ENCODE measurements at regions not wholly inside any gene's neighbourhood (a gene's known extent, or its start where the extent isn't known, plus 50 kb on each side); places are given as distances from the start of the nearest gene placed in this dataset.

DNA sequence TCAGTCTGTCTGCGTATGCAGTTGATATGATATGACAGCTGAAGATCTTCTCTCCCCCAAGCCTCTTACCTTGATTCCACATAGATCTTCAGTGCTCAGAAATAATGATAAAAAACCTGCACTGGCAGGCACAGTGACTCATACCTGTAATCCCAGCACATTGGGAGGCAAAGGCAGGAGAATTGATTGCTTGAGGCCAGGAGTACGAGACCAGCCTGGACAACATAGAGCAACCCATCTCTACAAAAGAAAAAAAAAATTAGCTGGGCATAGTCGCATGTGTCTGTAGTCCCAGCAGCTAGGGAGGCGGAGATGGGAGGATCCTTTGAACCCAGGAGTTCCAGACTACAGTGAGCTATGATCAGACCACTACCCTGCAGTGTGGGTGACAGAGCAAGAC lies 551.0 kb upstream of the MIR17HG start:
- no peak overlapping the region for H3K4me3 ChIP-seq (ENCODE audit: insufficient read depth, low read length, poor library complexity, severe bottlenecking)
- no peaks in the 10 kb centered on the region for H4K20me1 ChIP-seq (ENCODE audit: low read depth, low read length)
- no peak overlapping the region for H3K27ac ChIP-seq (ENCODE audit: low read depth, low read length)
- H3K9me3 ChIP-seq (ENCODE audit: insufficient read depth, low read length) = no peaks in the 10 kb centered on the region
- no peak overlapping the region for H3K9ac ChIP-seq (ENCODE audit: low read length)
- H3K27me3 ChIP-seq (ENCODE audit: low read length) = no peaks in the 10 kb centered on the region
- no peaks in the 10 kb centered on the region for H3F3A ChIP-seq (ENCODE audit: insufficient read depth)
- H3K36me3 ChIP-seq (ENCODE audit: low read length) = no peaks in the 10 kb centered on the region
- no peak for TF ChIP-seq EZH2phosphoT487 (conservative IDR thresholded peaks at IDR 0.05; ENCODE audit: low read length)
- TF ChIP-seq, protein P1, sequence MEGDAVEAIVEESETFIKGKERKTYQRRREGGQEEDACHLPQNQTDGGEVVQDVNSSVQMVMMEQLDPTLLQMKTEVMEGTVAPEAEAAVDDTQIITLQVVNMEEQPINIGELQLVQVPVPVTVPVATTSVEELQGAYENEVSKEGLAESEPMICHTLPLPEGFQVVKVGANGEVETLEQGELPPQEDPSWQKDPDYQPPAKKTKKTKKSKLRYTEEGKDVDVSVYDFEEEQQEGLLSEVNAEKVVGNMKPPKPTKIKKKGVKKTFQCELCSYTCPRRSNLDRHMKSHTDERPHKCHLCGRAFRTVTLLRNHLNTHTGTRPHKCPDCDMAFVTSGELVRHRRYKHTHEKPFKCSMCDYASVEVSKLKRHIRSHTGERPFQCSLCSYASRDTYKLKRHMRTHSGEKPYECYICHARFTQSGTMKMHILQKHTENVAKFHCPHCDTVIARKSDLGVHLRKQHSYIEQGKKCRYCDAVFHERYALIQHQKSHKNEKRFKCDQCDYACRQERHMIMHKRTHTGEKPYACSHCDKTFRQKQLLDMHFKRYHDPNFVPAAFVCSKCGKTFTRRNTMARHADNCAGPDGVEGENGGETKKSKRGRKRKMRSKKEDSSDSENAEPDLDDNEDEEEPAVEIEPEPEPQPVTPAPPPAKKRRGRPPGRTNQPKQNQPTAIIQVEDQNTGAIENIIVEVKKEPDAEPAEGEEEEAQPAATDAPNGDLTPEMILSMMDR (IDR thresholded peaks at IDR 0.05; ENCODE audit: insufficient read depth, low read length, poor library complexity, severe bottlenecking) = no peak
- H2AFZ ChIP-seq (ENCODE audit: low read depth, low read length, severe bottlenecking) = no peak overlapping the region
- H3K4me2 ChIP-seq (ENCODE audit: low read depth, low read length, poor library complexity, severe bottlenecking) = no peak overlapping the region
- no peaks in the 10 kb centered on the region for H3K9me2 ChIP-seq (replicated peaks; ENCODE audit: insufficient read depth, low read length)
- no peaks in the 10 kb centered on the region for H3K79me2 ChIP-seq (ENCODE audit: insufficient read depth, low read length)

DNA sequence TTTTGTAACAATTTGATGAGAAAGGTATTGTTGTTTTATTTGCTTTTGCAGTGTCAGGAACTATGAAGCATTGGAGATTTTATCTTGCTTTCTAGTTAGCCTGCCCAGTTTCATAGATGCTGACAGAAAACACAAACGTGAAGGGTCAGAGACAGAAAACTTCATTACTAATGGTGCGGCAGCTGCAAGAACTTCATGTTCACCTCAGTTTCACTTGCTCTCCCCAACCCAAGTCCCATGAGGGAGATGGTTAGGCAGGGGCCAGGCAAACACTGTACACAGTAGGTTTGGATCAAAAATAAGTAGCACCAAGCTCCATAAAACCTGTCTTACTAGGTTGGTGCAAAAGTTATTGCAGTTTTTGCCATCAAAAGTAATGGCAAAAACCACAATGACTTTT lies 550.2 kb upstream of the MIR17HG start:
- no peak for TF ChIP-seq EZH2phosphoT487 (conservative IDR thresholded peaks at IDR 0.05; ENCODE audit: low read length)
- TF ChIP-seq, protein P1 (IDR thresholded peaks at IDR 0.05; ENCODE audit: insufficient read depth, low read length, poor library complexity, severe bottlenecking) = no peak
- Histone ChIP-seq H3K4me3 (ENCODE audit: insufficient read depth, low read length, poor library complexity, severe bottlenecking) (no peak overlapping the region), H3F3A (ENCODE audit: insufficient read depth) (no peaks in the 10 kb centered on the region), H3K27ac (ENCODE audit: low read depth, low read length) (no peak overlapping the region), H4K20me1 (ENCODE audit: low read depth, low read length) (no peaks in the 10 kb centered on the region), H3K9me3 (ENCODE audit: insufficient read depth, low read length) (no peaks in the 10 kb centered on the region), H3K79me2 (ENCODE audit: insufficient read depth, low read length) (no peaks in the 10 kb centered on the region), H2AFZ (ENCODE audit: low read depth, low read length, severe bottlenecking) (no peak overlapping the region), H3K36me3 (ENCODE audit: low read length) (no peaks in the 10 kb centered on the region), H3K9me2 (replicated peaks; ENCODE audit: insufficient read depth, low read length) (no peaks in the 10 kb centered on the region), H3K27me3 (ENCODE audit: low read length) (no peaks in the 10 kb centered on the region), H3K9ac (ENCODE audit: low read length) (no peak overlapping the region), H3K4me2 (ENCODE audit: low read depth, low read length, poor library complexity, severe bottlenecking) (no peak overlapping the region)

DNA sequence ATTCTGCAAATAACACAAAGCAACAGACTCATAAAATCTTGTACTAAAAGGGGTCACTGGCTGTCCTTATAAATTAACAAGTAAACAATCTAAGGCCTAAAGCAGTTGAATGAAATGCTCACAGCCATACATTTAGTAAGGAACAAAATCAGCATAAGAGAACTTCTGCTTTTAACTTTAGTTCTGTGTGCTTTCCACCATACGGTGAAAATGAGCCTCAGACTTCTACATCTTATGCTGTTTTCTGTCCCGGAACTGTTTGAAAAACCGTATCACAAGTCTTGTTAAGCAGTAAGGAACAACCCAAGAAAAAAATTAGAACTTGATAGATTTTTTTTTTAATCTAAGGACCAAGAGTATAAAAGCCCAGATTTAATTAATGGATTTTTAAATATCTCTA lies 549.1 kb upstream of the MIR17HG start:
- Histone ChIP-seq H4K20me1 (ENCODE audit: low read depth, low read length) (no peaks in the 10 kb centered on the region), H3K9ac (ENCODE audit: low read length) (no peak overlapping the region), H3K36me3 (ENCODE audit: low read length) (no peaks in the 10 kb centered on the region), H3K4me2 (ENCODE audit: low read depth, low read length, poor library complexity, severe bottlenecking) (no peak overlapping the region), H3K9me2 (replicated peaks; ENCODE audit: insufficient read depth, low read length) (no peaks in the 10 kb centered on the region), H3K79me2 (ENCODE audit: insufficient read depth, low read length) (no peaks in the 10 kb centered on the region), H3K27ac (ENCODE audit: low read depth, low read length) (no peak overlapping the region), H3K4me3 (ENCODE audit: insufficient read depth, low read length, poor library complexity, severe bottlenecking) (no peak overlapping the region), H3K27me3 (ENCODE audit: low read length) (no peaks in the 10 kb centered on the region), H2AFZ (ENCODE audit: low read depth, low read length, severe bottlenecking) (no peak overlapping the region), H3K9me3 (ENCODE audit: insufficient read depth, low read length) (no peaks in the 10 kb centered on the region), H3F3A (ENCODE audit: insufficient read depth) (no peaks in the 10 kb centered on the region)
- TF ChIP-seq, protein P1 (IDR thresholded peaks at IDR 0.05; ENCODE audit: insufficient read depth, low read length, poor library complexity, severe bottlenecking) = no peak
- no peak for TF ChIP-seq EZH2phosphoT487 (conservative IDR thresholded peaks at IDR 0.05; ENCODE audit: low read length)
